IMR-90 (cell line): ENCODE measurements at regions not wholly inside any gene's neighbourhood (a gene's known extent, or its start where the extent isn't known, plus 50 kb on each side); places are given as distances from the start of the nearest gene placed in this dataset.

ENCODE experiments used
- ATAC-seq: fragments of 200-7000 bp; cut with Tn5 transposase; 2 replicates; pipeline ENCODE4 v1.9.1; 2020; ENCODE audit warnings: low read depth, mild to moderate bottlenecking, moderate library complexity
- BruUV-seq: library from RNA; stranded (reverse); fragments of 400-500 nt; replicated peaks from 2 replicates; lab custom pipeline; 2021; lab: Mats Ljungman, UMichigan
- CTCF ChIA-PET: fragments of 300-600 bp; formaldehyde crosslinking; extraction: SDS; loops from one replicate; lab custom pipeline; 2021; ENCODE audit warnings: antibody characterized with exemption; lab: Yijun Ruan, JAX
- POLR2A ChIA-PET: fragments of 300-600 bp; sonication (Branson Sonifier 250); formaldehyde crosslinking; loops from one replicate; lab custom pipeline; 2022; ENCODE audit warnings: antibody characterized with exemption; ENCODE audit not compliant: unreplicated experiment; lab: Charles Lee
- DNase-seq: peaks from one replicate; pipeline ENCODE4 v3.0.0; 2013
- H2AFZ ChIP-seq: replicated peaks from 2 replicates; pipeline ENCODE3; 2013; ENCODE audit warnings: low read length, mild to moderate bottlenecking; ENCODE audit not compliant: poor library complexity
- H2AK5ac ChIP-seq: 2 replicates; pipeline ENCODE4 v1.6.1; 2013; ENCODE audit warnings: low read depth, low read length, inconsistent platforms
- H2AK9ac ChIP-seq: replicated peaks from 2 replicates; pipeline ENCODE3; 2013; ENCODE audit warnings: mild to moderate bottlenecking, low read depth, low read length, moderate library complexity; ENCODE audit not compliant: poor library complexity
- H2BK120ac ChIP-seq: 2 replicates; pipeline ENCODE4 v1.6.1; 2013; ENCODE audit warnings: low read depth, low read length, inconsistent platforms
- H2BK15ac ChIP-seq: 3 replicates; pipeline ENCODE4 v1.6.1; 2013; ENCODE audit warnings: low read depth, low read length, inconsistent platforms
- H2BK20ac ChIP-seq: 2 replicates; pipeline ENCODE4 v1.6.1; 2013; ENCODE audit warnings: low read depth, mild to moderate bottlenecking, inconsistent platforms, low read length, moderate library complexity
- H2BK5ac ChIP-seq: 2 replicates; pipeline ENCODE4 v1.6.1; 2013; ENCODE audit warnings: mild to moderate bottlenecking, low read depth, low read length, inconsistent platforms; ENCODE audit not compliant: poor library complexity, severe bottlenecking
- H3K14ac ChIP-seq: replicated peaks from 2 replicates; pipeline ENCODE4 v1.6.1; 2013; ENCODE audit warnings: low read depth, low read length, inconsistent platforms
- H3K18ac ChIP-seq: 2 replicates; pipeline ENCODE4 v1.6.1; 2013; ENCODE audit warnings: low read depth, low read length, control low read depth
- H3K23ac ChIP-seq: 2 replicates; pipeline ENCODE4 v1.6.1; 2013; ENCODE audit warnings: low read depth, low read length, inconsistent platforms
- H3K27ac ChIP-seq: 2 replicates; pipeline ENCODE4 v1.5.1; 2013; ENCODE audit warnings: mild to moderate bottlenecking, control low read depth, low read length; ENCODE audit not compliant: insufficient read depth
- H3K27me3 ChIP-seq: 2 replicates; pipeline ENCODE4 v1.6.1; 2013; ENCODE audit warnings: low read length; ENCODE audit not compliant: control insufficient read depth, insufficient read depth
- H3K36me3 ChIP-seq: 2 replicates; pipeline ENCODE4 v1.6.1; 2013; ENCODE audit warnings: low read length, mixed read lengths; ENCODE audit not compliant: control insufficient read depth, insufficient read depth
- H3K4ac ChIP-seq: 2 replicates; pipeline ENCODE4 v1.6.1; 2013; ENCODE audit warnings: low read depth, low read length, inconsistent platforms
- H3K4me1 ChIP-seq: 2 replicates; pipeline ENCODE4 v1.6.1; 2013; ENCODE audit warnings: low read length, mixed read lengths; ENCODE audit not compliant: control insufficient read depth, insufficient read depth
- H3K4me2 ChIP-seq: 2 replicates; pipeline ENCODE4 v1.6.1; 2013; ENCODE audit warnings: low read depth, mild to moderate bottlenecking, control low read depth, low read length, moderate library complexity
- H3K4me3 ChIP-seq: 2 replicates; pipeline ENCODE4 v1.5.1; 2013; ENCODE audit warnings: low read depth, mild to moderate bottlenecking, control low read depth, low read length, moderate library complexity; ENCODE audit not compliant: insufficient read depth
- H3K56ac ChIP-seq: 2 replicates; pipeline ENCODE4 v1.6.1; 2013; ENCODE audit warnings: low read length, inconsistent platforms; ENCODE audit not compliant: insufficient read depth; ENCODE audit errors: extremely low read depth
- H3K79me1 ChIP-seq, 2 experiments: 2 replicates each; pipeline ENCODE4 v1.6.1; 2013; ENCODE audit warnings: low read length in 2 of 2, inconsistent platforms in 1 of 2, low read depth in 1 of 2
- H3K9ac ChIP-seq: 2 replicates; pipeline ENCODE4 v1.6.1; 2013; ENCODE audit warnings: low read depth, low read length, control low read depth
- H3K9me1 ChIP-seq: 2 replicates; pipeline ENCODE4 v1.6.1; 2013; ENCODE audit warnings: low read length, inconsistent platforms; ENCODE audit not compliant: insufficient read depth
- H3K9me3 ChIP-seq: 2 replicates; pipeline ENCODE4 v1.6.1; 2013; ENCODE audit warnings: low read length; ENCODE audit not compliant: control insufficient read depth, insufficient read depth
- H4K20me1 ChIP-seq: 2 replicates; pipeline ENCODE4 v1.6.1; 2013; ENCODE audit warnings: low read length, inconsistent platforms; ENCODE audit not compliant: insufficient read depth
- H4K5ac ChIP-seq: 2 replicates; pipeline ENCODE4 v1.6.1; 2013; ENCODE audit warnings: mild to moderate bottlenecking, low read depth, low read length, control low read depth
- H4K8ac ChIP-seq, 2 experiments: 2 replicates each; pipeline ENCODE4 v1.6.1; 2013; ENCODE audit warnings: low read depth in 2 of 2, low read length in 2 of 2, control low read depth in 1 of 2, inconsistent platforms in 1 of 2
- H4K91ac ChIP-seq: 2 replicates; pipeline ENCODE4 v1.6.1; 2013; ENCODE audit warnings: low read depth, low read length, inconsistent platforms; ENCODE audit not compliant: insufficient read depth
- CEBPB ChIP-seq: IDR thresholded peaks from 2 replicates; pipeline ENCODE4 v1.6.1; 2012; ENCODE audit warnings: low read depth, low read length, improper control_type of control experiment
- MAFK ChIP-seq: IDR thresholded peaks from 2 replicates; pipeline ENCODE4 v1.6.1; 2012; ENCODE audit warnings: low read depth, low read length, improper control_type of control experiment
- MAZ ChIP-seq: IDR thresholded peaks from 2 replicates; pipeline ENCODE4 v1.6.1; 2012; ENCODE audit warnings: low read depth, mild to moderate bottlenecking, low read length, improper control_type of control experiment, moderate library complexity, borderline replicate concordance
- NFE2L2 ChIP-seq: fragments of 150-350 bp; IDR thresholded peaks from 2 replicates; pipeline ENCODE4 v1.6.1; 2016; ENCODE audit warnings: low read depth, mild to moderate bottlenecking, low read length
- POLR2A ChIP-seq: IDR thresholded peaks from 2 replicates; pipeline ENCODE4 v1.6.1; 2012; ENCODE audit warnings: mild to moderate bottlenecking, low read depth, low read length
- RAD21 ChIP-seq: IDR thresholded peaks from 2 replicates; pipeline ENCODE4 v1.6.1; 2012; ENCODE audit warnings: low read length, improper control_type of control experiment
- RCOR1 ChIP-seq: IDR thresholded peaks from 2 replicates; pipeline ENCODE4 v1.6.1; 2012; ENCODE audit warnings: mild to moderate bottlenecking, low read length, improper control_type of control experiment; ENCODE audit not compliant: insufficient replicate concordance
- RFX5 ChIP-seq: IDR thresholded peaks from 2 replicates; pipeline ENCODE4 v1.8.0; 2012; ENCODE audit warnings: low read depth, mild to moderate bottlenecking, low read length, moderate library complexity
- SMC3 ChIP-seq: fragments of 150-350 bp; IDR thresholded peaks from 2 replicates; pipeline ENCODE4 v1.6.1; 2016; ENCODE audit warnings: low read depth, mild to moderate bottlenecking, antibody characterized with exemption, low read length, moderate library complexity
- WGBS, 2 experiments: methylation state at CpG; one replicate each; pipeline versions ENCODE4 v1.1.5 to v1.1.7; 2013; ENCODE audit warnings: missing lambda C conversion rate in 2 of 2; ENCODE audit not compliant: insufficient read length in 1 of 2; ENCODE audit errors: extremely low coverage in 2 of 2; 5-methylcytosine and 5-hydroxymethylcytosine counted together
- dilution Hi-C: fragments of 300-500 bp; cut with HindIII; formaldehyde crosslinking; loops from one replicate; pipeline ENCODE4 v1.14.3; 2018; ENCODE audit warnings: low sequenced_read_pairs; ENCODE audit not compliant: unreplicated experiment
- in situ Hi-C: fragments of 300-500 bp; cut with MboI; formaldehyde crosslinking; loops from 3 replicates; pipeline ENCODE4 v1.14.3; 2019; ENCODE audit warnings: low sequenced_read_pairs, inconsistent platforms, mixed read lengths
- intact Hi-C: fragments of 100-400 bp; cut with micrococcal nuclease; formaldehyde crosslinking; loops from 2 replicates; pipeline ENCODE4 v1.10.0; 2022
- TF ChIP-seq, protein P1 (sequence below): fragments of 150-350 bp; IDR thresholded peaks from 2 replicates; pipeline ENCODE4 v1.6.1; 2017; ENCODE audit warnings: mild to moderate bottlenecking, antibody characterized with exemption, low read length, low read depth
- TF ChIP-seq, protein P2 (sequence below): conservative IDR thresholded peaks from 2 replicates; pipeline ENCODE4 v1.5.1; 2012; ENCODE audit warnings: mild to moderate bottlenecking, low read depth, low read length, improper control_type of control experiment

DNA sequence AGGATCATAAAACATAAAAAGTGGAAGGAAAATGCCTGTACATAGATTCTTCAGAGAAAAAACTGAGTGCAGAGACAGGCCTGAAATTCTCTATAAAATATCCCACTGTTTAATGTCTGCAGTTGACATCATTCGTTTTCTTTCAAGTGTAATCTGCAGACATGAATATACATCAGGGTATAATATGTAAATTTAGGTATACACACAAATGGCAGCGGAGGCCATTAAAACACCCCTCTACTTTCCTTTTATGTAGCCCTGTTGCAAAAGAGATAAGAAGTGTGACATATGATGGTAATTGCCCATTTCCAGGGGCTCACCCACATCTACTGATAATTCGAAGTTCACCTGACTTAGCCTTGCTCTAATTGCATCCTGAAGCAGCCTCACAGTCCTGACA lies 164.3 kb downstream of the SLC24A2 start:
- Histone ChIP-seq H3K27ac (no peak overlapping the region), H3K9me1 (no peaks in the 10 kb centered on the region), H4K20me1 (no peaks in the 10 kb centered on the region), H4K8ac (no peak overlapping the region), H3K14ac (no peak overlapping the region), H2AFZ (no peak overlapping the region), H2BK120ac (no peak overlapping the region), H3K18ac (no peak overlapping the region), H3K4me3 (no peak overlapping the region), H3K27me3 (no peaks in the 10 kb centered on the region), H2AK9ac (no peak overlapping the region), H4K91ac (no peak overlapping the region), H3K4ac (no peak overlapping the region), H2BK20ac (no peak overlapping the region), H4K5ac (no peak overlapping the region), H3K36me3 (no peaks in the 10 kb centered on the region), H3K56ac (no peak overlapping the region), H3K9me3 (no peaks in the 10 kb centered on the region), H3K79me1 (no peaks in the 10 kb centered on the region), H3K4me2 (no peak overlapping the region), H3K23ac (no peak overlapping the region), H2BK15ac (no peak overlapping the region), H2BK5ac (no peak overlapping the region), H2AK5ac (no peak overlapping the region), H3K9ac (no peak overlapping the region), H3K4me1 (no peaks in the 10 kb centered on the region)
- in situ Hi-C loops: no loop called here
- BruUV-seq: no TSS peak
- intact Hi-C loops: no loop called here
- TF ChIP-seq, protein P1, sequence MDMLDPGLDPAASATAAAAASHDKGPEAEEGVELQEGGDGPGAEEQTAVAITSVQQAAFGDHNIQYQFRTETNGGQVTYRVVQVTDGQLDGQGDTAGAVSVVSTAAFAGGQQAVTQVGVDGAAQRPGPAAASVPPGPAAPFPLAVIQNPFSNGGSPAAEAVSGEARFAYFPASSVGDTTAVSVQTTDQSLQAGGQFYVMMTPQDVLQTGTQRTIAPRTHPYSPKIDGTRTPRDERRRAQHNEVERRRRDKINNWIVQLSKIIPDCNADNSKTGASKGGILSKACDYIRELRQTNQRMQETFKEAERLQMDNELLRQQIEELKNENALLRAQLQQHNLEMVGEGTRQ: no peak
- no peak for TF ChIP-seq RCOR1
- TF ChIP-seq NFE2L2: no peak
- TF ChIP-seq, protein P2, sequence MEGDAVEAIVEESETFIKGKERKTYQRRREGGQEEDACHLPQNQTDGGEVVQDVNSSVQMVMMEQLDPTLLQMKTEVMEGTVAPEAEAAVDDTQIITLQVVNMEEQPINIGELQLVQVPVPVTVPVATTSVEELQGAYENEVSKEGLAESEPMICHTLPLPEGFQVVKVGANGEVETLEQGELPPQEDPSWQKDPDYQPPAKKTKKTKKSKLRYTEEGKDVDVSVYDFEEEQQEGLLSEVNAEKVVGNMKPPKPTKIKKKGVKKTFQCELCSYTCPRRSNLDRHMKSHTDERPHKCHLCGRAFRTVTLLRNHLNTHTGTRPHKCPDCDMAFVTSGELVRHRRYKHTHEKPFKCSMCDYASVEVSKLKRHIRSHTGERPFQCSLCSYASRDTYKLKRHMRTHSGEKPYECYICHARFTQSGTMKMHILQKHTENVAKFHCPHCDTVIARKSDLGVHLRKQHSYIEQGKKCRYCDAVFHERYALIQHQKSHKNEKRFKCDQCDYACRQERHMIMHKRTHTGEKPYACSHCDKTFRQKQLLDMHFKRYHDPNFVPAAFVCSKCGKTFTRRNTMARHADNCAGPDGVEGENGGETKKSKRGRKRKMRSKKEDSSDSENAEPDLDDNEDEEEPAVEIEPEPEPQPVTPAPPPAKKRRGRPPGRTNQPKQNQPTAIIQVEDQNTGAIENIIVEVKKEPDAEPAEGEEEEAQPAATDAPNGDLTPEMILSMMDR: no peak
- no peak for TF ChIP-seq CEBPB
- no peak for TF ChIP-seq RFX5
- TF ChIP-seq MAFK: no peak
- no peak for TF ChIP-seq RAD21
- TF ChIP-seq SMC3: no peak
- no peak for TF ChIP-seq MAZ
- no peak for TF ChIP-seq POLR2A
- POLR2A ChIA-PET: no interaction called here
- no CpG with 5 or more reads among the region's 3 CpGs for WGBS, 2 experiments
- DNase-seq: no peak
- ATAC-seq: no peak
- dilution Hi-C loops: no loop called here
- CTCF ChIA-PET: interaction anchor here (0.8 kb wide), 1 partner anchor 18 kb away, joined by 4 read pairs; no protein-coding TSS in a partner anchor
